Left renal pelvis (tissue), 4 donors: ENCODE measurements at regions not wholly inside any gene's neighbourhood (a gene's known extent, or its start where the extent isn't known, plus 50 kb on each side); places are given as distances from the start of the nearest gene placed in this dataset.

Experiments used
- DNase-seq, 4 donors: peaks; one replicate each; pipeline ENCODE4 v3.0.0-alpha.2; 2013; ENCODE audit warnings: low read depth in 4 of 4, low spot score in 3 of 4

DNA sequence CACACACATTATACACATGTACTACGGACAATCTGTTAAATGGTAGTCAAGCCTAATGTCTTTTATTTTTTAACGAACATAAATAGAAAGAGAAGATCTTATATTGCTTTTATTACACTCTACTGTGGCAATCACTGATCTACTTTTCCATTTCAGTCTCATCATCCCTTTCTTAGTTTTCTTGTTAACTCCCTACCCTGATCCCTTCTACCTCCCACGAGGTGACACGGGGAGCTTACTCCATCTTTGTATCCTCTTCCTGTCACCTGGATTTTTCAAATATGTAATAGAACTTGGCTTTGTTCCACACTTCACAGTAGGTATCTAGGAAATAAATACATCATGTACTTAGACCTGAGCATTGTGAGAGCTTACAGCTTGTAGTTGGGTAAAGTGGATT, 211.0 kb downstream of the PIK3R1 start:
- no peak for DNase-seq

DNA sequence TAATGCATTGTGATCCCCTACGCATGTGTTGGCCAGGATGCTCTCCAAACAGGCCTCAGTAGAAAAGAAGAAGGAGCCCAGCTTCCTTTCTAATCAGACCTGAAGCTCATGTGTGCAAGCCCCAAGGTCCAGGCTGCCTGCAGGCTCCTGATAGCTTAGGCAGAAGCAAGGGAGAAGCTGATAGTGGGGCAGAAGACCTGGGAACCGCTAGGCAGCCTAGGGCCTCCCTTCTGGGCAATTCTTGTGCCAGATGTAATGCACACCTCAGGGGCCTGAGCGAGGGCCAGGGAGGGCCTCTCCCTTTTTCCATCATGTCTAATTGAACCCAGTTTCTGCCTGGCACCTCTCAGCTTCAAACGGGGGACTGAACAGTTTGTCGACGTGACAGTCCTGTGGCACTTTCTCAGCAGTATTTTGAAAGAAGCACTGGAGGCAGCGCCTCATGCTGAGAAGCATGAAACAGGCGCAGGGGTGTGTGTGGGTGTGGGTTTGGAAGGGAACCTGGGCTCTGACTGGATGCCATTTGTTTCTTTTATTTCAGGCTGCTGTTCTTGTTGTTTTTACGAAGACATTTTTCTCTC, 212.8 kb downstream of the PIK3R1 start:
- DNase-seq, result no peak

DNA sequence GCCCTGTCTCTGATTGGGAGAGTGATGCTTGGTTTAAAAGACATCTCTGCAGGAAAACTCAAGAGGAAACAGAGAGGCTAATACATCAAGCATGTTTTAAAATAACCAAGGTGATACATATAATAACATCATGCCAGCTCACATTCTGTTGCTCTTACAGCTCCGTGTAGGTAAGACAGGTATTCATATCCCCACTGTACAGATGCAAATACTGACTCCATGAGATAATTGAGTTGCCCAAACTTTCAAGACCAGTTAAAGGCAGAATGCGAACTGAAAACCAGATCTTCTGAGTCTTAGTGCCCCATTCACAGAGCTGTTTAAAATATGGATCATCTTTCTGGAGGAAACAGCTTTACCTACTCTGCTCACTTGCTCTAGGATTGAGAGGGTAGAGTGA, 214.0 kb downstream of the PIK3R1 start:
- no peak for DNase-seq

DNA sequence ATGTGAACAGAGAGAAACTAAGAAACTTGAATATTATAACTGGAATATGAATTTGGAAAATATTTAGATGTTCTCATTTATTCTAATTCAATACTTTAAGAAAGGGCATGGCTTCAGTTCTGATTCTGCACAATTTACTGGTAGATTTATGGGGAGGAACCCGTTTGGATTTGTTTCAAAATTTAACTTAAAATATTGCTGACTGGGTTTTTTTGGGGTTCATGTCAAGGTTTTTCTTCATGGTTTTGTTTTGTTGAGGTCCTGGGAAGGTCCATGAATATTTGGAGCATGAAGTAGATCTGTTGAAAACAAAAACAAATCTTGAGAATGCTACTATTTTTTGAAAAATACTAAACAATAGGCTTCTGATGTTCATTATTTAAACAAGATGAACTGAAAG, 214.7 kb downstream of the PIK3R1 start:
- DNase-seq, result no peak

DNA sequence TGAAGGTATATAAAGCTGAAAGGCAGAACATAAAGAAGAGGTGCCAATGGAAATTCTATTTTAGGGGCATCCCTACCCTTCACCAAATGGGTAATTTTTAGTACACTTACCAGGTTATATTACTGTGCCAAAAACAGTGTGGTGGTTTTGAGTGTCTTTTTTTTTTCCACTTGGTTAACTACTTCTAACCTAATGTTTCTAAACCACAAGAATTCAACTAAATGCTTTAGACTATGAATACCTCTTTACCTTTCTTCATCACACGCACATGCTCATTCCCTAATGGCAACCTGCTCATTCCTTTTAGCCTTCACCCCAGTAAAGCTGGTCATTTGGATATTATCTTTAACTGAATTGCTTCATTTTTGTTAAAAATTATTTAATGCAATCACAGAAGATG, 215.6 kb downstream of the PIK3R1 start:
- no peak for DNase-seq

DNA sequence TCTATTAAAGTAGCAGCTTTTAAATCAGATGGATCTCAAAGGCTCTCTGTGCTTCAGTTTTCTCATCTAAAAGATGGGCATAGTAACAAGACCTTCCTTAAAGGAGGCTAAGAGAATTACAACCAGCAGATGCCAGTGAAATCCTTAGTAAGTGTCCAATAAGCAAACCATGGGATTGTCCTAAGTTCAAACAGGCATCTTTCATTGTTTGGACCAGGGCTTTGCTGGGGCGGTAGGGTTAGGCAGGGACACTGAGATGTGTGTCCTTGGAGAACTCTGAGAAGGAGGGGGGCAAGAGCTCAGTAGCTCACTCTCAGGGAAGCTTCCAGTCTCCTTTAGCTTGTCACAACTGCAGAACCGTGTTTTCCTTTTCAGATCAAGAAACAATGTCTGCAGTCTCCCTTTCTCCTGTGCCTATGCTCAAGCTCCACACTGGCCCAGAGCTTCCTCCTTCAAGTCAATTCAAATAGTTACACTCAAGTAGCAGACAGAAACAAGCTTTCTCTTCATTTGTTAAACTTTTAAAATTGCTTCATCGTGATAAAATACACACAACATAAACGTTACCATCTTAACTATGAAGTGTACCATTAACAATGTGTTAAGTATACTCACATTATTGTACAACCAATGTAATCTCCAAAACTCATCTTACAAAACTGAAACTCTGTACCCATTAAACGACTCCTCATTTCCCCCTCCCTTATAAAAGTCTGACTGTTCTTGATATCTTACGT, 216.2 kb downstream of the PIK3R1 start:
- DNase-seq, result no peak

DNA sequence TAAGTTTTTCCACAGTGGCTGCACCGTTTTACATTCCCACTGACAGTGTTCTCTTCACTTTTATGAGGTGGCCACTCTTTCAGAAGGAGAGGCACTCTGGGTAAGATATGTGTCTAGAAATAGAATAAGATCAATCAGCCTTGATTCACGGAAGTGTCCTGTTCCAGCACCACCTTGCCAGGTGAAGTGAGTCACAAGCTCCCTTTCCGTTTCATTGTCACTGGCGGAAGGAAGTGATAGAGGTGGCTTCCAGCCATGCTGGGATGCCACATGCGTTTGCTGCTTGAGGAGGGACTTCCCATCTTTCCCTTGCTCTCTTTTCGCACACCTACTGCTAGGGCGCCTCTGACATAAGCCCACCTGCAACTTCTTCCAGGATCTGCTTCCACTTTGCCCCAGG, 217.1 kb downstream of the PIK3R1 start:
- no peak for DNase-seq

DNA sequence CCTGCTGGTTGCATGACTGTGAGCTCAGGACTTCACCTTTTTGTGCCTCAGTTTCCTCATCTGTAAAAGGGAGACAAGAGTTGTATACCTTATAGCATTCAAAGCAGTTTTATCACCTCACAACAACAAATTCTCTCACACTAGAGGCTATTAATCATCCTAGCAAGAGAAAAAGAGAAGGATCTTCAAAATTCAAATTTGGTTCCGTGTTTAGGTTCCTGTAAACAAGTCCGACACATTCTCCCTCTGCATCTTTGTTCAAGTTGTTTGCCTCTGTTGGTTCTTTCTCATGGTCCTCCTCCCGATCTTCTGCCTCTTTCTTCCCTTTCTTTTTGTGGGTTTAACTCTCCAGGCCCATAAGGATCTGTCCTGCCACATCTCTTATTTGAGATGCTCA, 218.0 kb downstream of the PIK3R1 start:
- DNase-seq, result no peak

DNA sequence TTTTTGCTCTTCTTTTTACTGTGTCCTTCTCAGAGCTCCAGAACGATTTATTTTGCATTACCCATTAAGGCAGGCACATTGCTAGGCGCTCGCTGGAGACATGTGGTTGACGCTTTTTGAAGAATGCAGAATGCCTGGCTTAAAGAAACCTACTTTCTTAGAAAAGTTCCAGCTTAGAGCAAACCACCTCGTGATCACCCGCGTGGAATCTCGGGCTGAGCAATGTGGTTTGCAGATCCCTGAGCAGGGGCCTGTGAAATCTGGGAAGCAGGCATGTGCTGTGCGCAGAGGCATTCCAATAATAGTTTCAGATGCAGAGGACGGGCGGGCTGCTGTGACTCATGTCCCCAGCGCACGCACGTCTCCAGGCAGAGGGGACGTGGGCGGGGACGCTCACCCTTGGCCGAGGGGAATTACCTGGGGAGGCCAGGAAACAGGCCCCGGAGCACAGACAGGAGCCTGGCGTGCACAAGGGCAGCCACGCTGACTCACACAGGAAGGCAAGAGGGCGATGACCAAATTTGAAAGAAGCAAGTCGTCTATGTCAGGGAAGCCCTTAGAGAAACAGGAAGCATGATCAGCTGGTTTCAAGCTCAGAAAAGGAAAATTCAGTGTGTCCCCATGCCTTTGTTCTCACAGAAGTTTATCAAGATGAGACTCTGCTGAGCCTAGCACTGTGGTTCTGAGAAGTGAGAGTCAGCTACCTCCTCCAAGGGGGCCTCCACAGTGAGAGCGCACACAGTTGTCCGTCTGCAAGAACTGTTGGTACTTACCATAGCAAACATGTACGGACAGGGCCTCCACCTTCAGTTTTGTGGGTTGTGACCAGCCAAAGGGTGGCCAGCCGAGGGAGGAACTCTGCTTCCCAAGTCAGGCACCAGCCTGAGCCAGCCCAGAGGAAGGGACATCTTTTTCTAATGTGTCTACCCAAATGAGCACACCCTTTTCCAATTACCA, 218.6 kb downstream of the PIK3R1 start:
- no peak for DNase-seq

DNA sequence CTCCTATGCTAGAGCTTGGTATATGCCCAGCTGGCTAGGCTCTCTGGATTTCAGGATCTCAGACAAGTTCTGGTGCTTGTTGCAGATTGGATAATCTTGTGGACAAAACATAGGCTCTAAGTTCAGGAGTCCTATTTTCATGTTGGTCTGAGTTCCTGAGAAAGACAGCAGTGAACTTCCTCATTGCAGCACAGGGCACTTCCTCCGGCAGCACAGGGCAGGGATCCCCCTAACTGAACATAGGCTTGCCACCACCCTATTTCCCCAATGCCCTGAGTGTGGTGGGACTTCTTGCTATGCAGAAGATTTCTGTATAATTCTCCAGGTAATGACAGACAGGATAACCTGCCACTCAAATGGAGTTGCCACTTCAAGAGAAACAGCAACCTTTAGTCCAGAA, 220.1 kb downstream of the PIK3R1 start:
- DNase-seq, result no peak

DNA sequence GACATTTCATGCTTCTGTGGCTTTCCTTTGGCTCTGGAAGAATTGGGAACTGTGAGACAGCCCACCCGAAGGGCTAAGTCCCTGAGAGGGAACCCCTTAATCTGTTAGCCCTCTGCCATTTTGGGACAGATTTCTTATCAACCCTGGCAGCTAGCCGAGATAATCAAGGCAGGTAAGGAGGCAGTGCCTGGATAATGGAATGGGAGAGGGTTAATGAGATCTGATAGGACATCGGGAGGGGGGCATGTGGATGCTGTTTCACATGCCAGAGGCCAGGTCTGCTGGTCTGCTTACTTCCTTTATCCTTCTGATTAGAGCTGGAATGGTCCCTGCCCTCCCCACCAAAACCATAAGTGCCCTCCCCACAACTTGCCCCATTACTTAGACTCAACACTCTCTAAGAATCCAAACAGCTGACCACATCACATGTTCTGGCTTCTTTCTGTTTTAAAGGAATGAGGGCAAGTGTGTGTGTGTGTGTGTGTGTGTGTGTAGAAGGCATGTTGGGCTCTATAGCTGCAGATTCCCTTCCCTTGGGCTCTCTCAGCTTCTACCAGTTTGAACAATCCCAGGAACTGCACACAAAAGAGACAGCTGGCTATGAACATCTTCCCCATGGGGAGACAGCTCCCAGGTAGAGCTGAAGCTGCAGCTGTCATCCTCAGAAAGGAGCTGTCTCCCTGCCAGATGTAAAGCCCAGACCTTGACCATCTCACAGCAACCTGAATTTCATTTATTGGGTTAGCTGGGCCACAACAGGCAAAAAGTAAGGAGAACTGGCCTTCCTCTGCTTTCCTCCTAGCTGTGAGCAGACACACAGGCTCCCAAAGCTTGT, 221.3 kb downstream of the PIK3R1 start:
- no peak for DNase-seq

DNA sequence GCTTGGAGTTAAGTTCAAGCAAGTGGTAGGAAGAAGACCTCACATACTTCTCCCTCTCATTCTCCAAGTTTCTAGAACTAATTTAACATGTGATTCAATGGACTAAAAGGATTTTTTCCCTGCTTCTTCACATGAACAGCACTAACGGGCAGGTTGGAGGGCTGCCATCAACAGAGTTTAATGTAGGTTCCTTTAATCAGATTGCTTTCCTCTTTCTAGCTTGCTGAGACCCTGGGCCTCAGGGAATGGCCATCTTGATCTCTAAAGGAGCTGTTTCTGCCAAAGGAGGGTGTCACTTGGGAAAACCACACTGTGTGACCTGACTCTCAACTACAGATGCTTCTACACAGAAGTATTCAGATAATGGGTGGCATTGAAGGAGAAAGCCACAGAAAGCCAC, 223.3 kb downstream of the PIK3R1 start:
- no peak for DNase-seq

DNA sequence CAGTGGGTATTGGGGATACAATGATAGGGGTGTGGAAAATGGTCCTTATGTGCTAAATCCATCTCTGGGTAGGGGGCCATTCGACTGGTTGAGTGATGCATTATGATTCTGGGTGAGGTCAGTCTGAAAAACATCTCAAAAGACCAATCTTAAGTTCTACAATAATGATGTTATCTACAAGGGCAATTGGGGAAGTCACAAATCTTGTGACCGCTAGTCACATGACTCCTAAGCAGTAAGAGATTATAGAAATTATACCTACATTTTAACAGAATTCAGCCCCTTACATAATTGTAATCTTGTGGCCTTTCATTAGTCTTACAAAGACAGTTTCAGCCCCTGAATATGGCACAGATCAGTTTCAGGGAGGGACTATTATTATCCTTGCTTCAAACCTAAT, 224.7 kb downstream of the PIK3R1 start:
- DNase-seq, result no peak

DNA sequence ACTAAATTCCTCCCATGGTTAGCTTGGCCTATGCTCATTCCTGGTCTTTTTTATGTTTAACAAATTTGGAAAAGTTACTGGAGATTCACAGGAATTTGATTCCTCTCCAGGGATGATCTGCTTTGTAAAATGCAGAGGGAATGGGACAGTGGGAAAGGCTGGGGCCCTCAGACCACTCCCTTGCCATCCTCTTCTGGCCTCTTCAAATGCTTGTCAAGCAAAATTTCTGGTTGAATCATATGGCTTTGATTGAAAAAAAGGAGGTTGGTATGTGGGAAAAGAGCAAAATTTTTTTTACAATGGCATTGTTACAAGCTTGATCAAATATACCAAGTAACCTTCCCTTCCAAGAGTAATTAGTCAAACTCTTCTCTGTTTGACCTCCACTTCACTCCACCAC, 225.1 kb downstream of the PIK3R1 start:
- no peak for DNase-seq

DNA sequence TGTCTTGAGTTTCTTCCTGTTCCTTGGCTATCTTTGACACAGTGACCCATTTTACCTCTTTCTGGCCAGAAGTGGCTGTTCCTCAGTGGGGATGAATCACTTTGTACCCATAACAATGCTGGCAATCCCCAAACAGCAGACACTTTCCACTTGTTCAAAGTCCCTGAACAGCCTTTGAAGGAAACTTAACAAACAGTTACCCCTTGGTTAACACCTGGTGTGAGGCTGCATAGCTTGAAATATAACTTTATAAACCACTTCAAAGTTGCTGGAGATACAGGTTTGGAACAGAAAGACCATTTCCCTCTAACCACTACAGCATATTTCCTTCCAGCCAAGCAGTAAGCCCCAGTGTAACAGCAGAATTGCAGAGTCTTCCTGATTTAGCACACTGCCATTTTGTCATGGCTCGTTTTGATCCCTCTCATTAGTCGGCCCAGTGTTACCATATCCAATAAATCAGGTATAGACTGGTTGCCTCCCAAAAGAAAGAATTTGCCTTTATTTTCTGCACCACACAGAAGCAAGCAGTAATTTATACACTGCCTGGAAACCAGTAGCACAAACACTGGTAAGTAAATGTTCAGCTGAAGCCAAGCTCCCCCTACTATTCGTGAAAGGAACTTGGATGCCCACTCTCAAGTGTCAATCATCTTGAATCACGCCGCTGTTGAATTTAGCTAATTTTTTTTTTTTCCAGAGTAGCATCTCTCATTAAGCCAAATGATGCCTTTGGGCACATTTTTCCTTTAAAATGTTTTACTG, 225.9 kb downstream of the PIK3R1 start:
- DNase-seq, result no peak

DNA sequence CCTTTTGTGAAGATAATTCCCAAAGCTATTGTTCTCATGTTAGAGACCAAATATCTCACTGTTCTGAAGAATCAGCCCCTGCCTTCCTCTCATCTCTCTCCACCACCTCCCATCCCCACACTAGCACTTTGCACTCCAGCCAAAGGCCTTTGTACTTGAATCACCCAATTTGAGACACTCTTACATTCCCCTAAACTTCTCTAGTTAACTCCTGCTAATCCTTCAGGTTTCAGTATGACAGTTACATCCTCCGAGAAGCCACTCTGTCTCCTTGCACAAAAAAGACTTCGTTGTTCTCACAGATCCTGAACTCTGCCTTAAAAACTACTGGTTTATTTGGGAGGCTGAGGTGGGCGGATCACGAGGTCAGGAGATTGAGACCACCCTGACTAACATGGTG, 227.5 kb downstream of the PIK3R1 start:
- no peak for DNase-seq

DNA sequence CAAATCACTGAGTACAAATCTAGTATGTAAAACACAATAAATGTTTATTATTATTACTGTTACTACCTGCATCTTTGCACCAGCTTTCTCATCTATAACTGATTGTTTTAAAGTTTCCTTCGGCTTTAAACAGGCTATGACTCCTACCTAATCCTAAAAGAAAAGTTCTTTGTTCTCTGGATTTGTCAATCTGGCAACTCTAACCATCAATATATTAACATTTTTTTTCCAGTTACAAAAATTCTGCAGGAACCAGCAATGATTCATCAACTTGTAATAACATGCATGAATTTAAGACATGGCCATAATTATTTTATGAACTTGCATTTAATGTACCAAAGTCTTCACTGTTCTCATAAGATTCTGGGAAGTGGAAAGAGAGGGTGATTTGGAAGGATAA, 228.5 kb downstream of the PIK3R1 start:
- DNase-seq, result no peak

DNA sequence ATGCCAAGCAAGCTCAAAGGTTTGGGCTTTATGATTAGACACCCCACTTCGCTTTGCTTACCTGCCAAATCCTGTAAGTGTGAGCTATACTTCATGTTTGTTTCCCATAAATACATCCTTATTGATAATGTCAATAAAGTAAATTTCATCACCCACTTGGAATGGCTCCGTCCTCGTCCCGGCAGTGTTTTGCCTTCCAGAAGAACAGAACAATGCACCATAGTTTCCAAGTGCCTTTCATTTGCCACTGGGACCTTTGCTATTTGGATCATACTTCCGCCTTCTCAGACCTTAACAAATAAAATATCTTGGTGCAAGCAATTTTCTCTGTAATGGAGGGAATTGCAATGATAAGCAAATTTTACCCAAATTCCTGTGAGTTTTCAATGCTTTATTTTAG, 229.3 kb downstream of the PIK3R1 start:
- DNase-seq, result no peak

DNA sequence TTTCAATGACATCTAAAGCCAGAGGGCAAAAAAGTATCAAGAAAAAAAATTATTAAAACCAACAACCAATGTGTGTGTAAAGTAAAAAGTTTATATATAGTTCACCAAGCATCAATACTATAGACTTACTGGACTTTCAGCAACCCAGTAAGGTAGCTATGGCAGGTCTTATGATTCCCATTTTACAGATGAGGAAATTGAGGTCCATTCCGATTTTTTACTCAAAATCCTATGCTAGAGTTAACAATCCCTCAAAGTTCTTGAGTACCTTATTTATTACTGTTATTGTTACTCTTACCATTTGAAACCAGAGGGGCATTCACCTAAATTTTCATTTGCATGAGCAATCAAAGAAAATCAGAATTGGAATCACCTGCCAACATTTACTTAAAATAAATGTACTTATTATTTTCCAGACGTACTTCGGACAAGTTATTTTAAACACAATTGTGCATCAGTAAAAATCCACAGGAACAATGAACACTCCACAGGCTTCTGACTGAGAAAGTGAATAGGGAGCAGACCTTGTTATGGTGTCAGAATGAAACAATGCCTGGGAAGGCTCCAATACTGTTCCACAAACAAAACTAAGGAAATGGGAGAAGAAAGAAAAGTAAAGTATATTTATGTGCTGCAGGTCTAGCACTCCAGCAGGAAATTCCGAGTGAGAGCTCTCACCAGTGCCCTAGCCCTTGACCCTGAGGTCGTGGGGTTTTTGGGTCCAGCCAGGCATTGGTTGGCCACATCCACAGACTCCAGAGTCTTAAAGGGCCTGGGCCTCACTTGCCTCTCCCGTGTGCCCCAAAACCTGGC, 229.9 kb downstream of the PIK3R1 start:
- no peak for DNase-seq

DNA sequence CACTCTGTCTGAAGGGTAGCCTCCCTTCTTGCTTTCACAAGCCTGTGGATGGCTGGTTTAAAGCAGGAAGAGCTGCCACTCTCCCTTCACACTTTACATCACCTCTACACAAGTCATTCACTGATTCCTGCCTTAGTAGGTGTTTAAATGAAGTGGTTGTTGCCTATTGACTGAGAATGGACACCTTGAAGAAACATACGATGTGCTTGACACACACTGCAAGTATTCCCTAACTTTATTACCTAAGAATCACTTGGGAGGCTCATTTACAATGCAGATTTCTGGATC, 230.5 kb downstream of the PIK3R1 start:
- no peak for DNase-seq
